GM11168 (cell line): ENCODE measurements at regions not wholly inside any gene's neighbourhood (a gene's known extent, or its start where the extent isn't known, plus 50 kb on each side); places are given as distances from the start of the nearest gene placed in this dataset.
"Not testable (repeated sequence)": the region's sequence is repeated elsewhere in the genome, so short reads cannot be mapped to it uniquely, and the experiment has no call there.

Source experiments
- in situ Hi-C: fragments of 300-500 bp; cut with MboI; formaldehyde crosslinking; loops from one replicate; pipeline ENCODE4 v1.12.0; 2022; ENCODE audit warnings: low sequenced_read_pairs; ENCODE audit not compliant: unreplicated experiment

DNA sequence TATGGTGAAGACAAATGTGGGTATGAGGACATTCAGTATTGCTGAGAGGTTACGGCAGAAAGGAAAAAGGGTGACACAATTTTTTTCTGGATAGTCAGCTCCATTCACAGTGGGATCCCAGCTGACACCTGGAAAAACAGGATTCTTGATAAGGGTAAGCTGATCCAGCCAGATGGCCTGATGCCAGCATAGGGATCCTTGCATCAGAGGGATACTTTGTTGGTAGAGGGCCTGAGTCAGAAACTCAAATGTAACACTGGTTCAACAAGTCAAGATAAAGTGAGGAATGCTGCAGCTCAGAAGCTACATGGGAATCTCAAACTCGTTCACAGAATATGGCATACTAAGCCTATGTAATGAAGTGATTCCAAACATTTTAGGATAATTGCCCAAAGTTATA, 726.7 kb downstream of the C4orf33 start:
- in situ Hi-C loops: no loop called here

DNA sequence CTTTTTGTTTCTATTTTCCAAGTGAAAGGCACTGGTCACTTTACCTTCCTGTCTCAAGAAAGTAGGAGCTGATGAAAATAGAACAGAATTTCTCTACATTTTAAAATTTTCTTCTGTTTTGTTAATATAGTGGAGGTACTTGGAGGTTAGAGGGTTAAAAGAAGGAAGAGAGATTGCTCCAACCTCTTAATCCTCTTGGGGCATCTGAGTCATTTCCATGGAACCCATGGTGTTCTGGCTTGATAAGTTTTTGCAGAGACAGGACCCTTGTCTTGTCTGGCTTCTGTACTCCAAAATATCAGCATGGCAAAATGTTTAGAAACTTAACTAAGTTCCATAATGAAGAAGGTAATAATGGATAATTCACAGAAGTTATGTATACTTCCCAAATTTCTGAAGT, 727.2 kb downstream of the C4orf33 start:
- in situ Hi-C loops: no loop called here

DNA sequence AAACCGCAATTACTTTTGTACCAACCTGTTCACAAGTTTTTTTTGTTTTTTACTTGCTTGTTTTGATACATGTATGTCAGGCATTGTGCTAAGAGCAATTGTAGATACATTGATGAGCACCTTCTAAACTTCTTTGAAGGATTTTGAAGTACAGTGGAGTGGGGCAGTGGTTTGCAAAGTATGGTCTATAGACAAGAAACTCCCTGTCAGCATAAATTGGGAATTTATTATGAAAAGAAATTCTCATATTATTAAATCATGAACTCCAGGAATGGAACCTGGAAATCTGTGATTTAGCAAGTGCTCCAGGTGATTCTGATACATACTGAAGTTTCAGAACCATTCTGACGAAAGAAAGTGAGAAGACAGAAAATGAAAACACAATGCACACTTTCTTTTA, 733.4 kb downstream of the C4orf33 start:
- in situ Hi-C loops: no loop called here

DNA sequence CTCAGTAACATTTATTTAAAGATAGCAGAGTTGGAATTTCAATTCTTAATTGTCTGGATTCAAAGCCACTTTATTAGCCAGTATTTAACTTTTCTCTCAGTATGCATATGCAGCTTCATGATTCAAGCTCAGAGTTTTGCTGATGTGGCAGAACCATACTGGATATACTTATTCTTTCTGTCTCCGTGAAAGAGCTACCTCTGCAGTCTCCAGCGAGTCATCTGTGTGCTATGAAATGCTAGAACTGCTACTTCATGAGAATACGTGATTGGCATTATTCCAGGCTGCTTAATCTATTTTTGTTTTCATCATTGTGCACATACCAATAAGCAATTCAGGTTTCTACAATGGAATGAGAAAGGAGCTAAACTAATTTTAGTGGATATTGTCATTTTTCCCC, 743.7 kb downstream of the C4orf33 start:
- in situ Hi-C loops: no loop called here

GRCh38 chr4:129842096-129842495, 746.1 kb downstream of the C4orf33 start:
- in situ Hi-C loops: no loop called here

- in situ Hi-C loops: no loop called here
Measured at GRCh38 chr4:129852434-129852833, 756.5 kb downstream of the C4orf33 start.

DNA sequence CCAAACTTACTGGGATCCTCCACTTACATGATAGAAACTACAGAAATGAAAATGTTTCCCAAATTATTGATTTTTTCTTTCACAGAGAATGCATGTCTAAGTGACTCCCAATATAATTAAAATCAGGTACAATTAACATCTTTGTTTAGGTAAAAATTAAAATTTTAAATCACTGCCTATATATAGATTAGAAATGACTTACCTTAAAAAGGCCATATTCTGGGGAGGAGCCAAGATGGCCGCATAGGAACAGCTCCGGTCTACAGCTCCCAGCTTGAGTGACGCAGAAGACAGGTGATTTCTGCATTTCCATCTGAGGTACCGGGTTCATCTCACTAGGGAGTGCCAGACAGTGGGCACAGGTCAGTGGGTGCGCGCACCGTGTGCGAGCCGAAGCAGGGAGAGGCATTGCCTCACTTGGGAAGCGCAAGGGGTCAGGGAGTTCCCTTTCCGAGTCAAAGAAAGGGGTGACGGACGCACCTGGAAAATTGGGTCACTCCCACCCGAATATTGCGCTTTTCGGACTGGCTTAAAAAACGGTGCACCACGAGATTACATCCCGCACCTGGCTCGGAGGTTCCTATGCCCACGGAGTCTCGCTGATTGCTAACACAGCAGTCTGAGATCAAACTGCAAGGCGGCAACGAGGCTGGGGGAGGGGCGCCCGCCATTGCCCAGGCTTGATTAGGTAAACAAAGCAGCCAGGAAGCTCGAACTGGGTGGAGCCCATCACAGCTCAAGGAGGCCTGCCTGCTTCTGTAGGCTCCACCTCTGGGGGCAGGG, 757.9 kb downstream of the C4orf33 start:
- in situ Hi-C loops: not testable (repeated sequence)

- in situ Hi-C loops: no loop called here
Measured at GRCh38 chr4:129862461-129862860, 766.5 kb downstream of the C4orf33 start.

- in situ Hi-C loops: no loop called here
Measured at GRCh38 chr4:129863206-129863605, 767.3 kb downstream of the C4orf33 start.

- in situ Hi-C loops: no loop called here
Measured at GRCh38 chr4:129883996-129884395, 788.0 kb downstream of the C4orf33 start.

DNA sequence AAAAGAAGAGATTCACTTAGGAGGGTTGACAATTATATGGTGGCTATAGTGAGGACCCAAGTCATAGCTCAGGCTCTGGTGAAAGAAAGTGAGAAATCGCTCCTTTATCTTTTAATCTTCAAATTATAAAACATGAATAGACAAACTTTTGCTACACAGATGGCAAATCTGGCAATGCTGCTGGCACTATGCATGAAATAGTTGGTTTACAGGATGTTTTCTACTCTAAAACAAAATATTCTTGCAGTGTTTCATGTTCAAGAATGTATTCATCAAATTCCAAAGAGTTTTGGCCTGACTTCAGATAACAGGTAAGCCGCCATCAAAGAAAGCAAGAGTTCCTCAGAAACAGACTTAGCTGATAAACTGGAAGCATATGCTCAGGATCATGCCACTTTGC, 801.2 kb downstream of the C4orf33 start:
- in situ Hi-C loops: no loop called here

DNA sequence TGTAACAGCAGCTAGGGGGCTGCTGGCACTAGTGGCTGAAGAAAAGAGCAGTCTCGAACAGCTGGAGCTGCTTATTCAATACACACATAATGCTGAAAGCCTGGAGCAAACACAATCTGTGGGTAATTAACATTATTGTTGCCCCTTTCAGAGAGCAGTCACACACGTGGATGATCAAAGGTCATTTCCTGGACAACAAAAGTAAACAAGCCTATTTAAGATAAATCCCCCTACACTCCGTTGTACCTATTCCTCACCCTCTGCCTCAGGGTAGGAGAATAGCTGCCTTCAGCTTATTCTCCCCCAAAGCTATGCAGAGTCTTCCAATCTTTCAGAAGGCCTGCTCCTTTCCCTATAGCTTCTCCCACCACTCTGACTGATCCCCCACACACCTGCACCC, 803.9 kb downstream of the C4orf33 start:
- in situ Hi-C loops: no loop called here

- in situ Hi-C loops: no loop called here
Measured at GRCh38 chr4:129900430-129900953, 804.5 kb downstream of the C4orf33 start.

DNA sequence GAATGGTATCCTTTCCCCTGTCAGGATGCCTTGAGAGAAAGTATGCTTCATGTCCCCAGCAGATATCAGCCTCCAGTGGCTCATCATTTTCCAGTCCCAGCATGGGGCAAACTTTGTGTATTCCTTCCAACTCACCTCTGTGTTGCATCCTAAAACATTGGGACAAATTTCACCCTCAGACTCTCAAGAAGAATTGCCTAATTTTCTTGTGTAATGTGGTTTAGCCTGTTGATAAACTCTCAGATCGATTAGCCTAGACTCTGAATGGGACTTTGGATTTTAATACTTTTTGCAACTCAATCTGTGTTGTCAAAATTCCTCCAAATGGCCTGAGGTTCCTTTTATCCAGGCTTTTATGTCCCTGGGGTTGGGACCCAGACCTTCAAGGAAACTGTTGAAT, 805.3 kb downstream of the C4orf33 start:
- in situ Hi-C loops: no loop called here

DNA sequence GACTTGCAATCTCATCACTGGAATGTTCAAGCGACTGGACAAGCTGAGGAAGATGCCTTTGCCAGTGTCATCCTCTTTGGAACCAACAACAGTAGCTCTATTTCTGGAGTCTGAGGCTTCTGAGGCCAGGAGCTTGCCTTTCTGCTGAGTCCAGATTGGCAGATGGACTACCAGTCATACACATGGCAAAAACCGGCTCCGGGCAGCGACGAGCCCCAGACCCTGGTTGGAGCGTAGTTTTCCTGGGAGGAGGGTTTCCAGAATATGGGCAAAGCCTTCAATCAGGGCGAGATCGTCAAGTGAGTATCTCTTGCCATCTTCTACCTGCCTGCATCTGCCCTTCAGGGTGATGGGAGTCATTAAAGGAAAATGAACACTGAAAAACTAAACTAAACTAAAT, 807.9 kb downstream of the C4orf33 start:
- in situ Hi-C loops: no loop called here

DNA sequence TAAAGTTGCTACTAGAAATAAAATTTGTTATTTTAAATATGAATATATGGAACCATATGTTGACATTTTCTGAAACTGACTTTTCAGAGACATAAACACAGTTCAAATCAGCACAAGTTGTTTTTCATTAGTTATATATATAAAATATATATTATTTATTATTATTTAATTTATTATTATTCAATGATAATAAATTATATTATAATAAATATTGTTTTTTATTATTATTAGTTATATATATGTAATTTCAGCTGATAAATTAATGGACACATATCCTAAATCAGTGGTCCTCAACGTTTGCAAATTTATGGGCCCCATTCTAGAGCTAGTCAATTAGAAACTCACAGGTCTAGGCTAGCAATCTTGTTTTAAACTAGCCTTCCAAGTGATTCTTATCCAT, 809.3 kb downstream of the C4orf33 start:
- in situ Hi-C loops: no loop called here

GRCh38 chr4:129908117-129908516, 812.2 kb downstream of the C4orf33 start:
- in situ Hi-C loops: no loop called here

DNA sequence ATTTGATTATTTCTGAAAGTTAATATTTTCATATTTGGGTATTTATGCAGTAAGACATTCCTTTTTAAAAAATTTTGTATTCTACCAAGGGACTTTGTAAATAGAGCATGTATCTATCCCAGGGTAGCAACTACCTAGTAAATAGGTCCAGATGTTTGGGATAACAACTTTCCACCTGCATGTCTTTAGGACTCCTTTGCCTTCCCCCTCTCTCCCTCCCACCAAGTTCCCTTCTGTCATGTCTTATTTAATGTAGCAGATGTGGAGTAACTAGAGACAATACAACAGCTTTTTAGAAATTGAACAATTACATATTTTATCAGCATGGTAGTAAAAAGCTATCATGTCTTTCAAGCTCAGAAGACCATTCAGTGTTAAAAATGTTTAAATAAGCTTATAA, 821.0 kb downstream of the C4orf33 start:
- in situ Hi-C loops: no loop called here

DNA sequence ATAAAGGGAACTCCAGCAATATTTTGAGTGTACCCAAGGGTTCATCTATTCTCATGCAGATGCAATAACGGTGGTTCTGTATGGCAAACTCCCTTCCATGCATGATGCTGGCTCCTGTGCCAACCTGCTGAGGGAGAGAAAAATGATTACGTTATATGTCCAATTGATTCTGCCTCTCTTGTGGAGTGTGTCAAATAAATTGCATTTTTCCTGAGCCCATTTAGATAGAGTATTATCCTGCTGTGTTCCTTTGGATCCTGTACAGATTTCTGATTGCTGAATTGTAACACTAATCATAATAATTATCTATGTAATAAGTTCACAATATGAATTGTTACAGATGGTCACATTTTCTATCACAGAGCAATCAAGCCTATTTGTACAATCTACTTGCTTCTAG, 821.7 kb downstream of the C4orf33 start:
- in situ Hi-C loops: no loop called here

GRCh38 chr4:129926936-129927335, 831.0 kb downstream of the C4orf33 start:
- in situ Hi-C loops: no loop called here

DNA sequence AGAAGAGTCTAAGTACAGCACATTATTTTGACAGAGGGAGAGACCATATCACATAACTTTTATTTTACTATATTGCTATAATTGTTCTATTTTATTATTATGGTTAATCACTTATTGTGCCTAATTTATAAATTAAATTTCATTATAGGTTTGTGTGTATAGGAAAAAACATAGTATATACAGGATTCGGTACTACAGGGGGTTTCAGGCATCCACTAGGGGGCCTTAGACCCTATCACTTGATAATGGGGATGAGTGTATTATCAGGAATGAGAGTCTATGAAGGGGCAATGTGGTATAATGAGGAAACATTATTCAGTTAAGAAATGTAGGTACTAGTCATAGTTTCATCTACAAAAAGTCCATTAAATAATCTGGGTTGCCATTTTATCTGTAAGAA, 833.1 kb downstream of the C4orf33 start:
- in situ Hi-C loops: no loop called here

DNA sequence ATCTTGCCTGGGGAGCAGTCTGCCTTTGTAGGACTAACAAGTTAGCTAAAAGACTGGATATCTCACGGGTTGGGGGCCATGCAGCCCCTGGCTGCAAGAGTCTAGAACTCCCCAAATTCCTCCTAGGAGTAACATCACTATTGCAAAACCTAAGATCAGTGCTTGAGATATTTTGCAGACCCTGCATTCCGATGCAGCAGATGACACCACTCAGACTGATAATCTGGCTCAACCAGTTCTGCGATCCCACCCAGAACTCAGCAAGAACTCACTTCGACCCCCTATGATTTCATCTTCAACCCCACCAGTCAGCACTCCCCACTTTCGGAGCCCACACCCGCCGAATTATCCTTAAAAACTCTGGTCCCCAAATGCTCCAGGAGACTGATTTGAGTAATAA, 834.0 kb downstream of the C4orf33 start:
- in situ Hi-C loops: no loop called here
